ENCODE measurements at regions not wholly inside any gene's neighbourhood (a gene's known extent, or its start where the extent isn't known, plus 50 kb on each side); places are given as distances from the start of the nearest gene placed in this dataset.

GRCh38 chr3:189563853-189564563 is 67.2 kb upstream of the TP63 start:
- DNase-seq = no peak

DNA sequence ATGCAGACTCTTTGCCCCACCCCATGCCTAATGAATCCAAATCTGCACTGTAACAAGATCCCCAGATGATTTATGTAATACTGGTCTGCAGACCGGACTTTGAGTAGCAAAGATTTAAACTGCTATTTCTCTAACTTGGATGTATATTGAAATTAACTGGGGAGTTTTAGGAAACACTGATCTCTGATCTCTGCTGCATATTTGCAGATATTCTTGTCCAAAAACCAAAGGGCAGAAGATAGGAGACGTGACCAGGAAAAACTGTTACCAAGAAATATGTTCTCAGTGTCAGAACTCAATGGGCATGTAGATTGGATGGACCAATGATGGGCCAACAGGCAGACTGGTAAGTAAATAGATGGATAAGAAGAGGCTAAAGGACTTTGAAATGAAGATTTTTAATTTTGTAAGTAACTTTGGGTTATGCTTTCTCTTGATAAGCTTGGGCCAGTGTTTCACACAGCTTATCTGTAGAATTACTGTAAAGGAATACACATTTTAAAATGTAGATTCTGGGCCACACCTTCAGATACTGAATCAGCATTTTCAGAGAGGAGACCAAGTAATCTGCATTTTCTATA is 64.5 kb upstream of the TP63 start:
- no peak for DNase-seq

DNA sequence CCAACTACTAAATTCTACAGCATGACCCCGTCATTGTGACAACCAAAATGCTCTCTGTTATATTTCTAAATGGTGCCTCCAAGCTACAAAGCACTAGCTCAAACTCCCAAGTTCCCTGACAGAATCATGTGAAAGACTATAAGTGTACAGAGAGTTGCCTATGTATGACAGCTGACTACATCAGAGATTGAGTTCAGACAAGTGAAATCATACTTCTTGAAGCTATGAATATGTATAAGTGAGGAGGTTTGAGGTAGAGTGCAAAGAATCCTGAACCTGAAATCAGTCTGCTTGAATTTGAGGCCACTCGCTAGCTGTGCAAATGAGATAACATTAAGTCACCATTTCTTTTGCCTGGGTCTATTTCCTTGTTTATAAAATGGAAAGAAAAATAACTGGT is 63.9 kb upstream of the TP63 start:
- no peak for DNase-seq

DNA sequence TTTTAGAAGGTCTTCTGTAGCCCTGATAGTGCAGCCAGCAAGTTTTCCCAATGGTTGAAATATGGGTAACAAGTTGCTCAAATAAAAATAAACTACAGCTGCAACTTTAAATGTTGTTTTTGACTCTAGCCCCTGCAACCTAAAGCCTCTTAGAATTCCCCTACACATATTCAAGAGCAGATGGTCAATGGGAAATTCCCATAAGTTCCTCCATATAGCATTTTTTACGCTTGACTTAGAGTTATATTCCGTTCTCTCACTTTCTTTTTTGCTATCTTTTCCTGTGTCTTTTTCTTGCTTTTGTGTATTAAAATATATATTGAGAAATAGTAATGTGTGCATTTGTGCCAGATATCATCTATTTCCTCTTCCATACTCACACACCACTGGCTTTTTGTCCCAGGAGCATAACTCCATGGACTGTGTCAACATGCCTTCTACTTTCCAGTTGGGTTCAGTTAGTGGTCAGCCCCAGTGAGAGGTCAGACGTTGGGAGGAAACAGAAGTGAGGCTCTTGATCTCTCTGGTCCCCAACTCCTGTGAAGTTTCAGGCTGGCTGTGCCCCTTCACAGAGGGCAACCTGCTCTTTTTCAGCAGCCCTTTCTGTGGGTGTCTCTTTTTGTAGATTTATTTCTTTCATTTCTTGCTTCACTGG is 63.3 kb upstream of the TP63 start:
- DNase-seq = no peak

DNA sequence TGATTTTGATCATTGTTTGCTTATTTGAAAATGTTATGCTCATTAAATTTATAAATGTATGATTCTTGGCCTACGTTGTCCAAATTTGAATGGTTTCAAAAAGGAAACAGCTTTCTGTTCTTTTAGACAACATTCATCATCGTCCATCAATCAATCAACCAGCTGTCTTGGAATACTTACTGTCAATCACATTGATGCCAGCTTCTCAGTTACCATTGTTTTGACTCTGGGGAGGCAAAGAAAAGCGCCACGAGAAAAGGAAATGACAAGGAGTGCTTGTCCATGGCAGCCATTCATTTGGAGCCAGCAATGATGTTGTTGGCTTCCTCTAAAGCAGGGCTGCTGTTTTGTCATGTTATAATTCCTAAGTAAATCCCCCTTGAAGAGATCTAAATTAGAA is 62.2 kb upstream of the TP63 start:
- DNase-seq = no peak

- DNase-seq = no peak
Measured at GRCh38 chr3:189569473-189569872, 61.7 kb upstream of the TP63 start.

DNA sequence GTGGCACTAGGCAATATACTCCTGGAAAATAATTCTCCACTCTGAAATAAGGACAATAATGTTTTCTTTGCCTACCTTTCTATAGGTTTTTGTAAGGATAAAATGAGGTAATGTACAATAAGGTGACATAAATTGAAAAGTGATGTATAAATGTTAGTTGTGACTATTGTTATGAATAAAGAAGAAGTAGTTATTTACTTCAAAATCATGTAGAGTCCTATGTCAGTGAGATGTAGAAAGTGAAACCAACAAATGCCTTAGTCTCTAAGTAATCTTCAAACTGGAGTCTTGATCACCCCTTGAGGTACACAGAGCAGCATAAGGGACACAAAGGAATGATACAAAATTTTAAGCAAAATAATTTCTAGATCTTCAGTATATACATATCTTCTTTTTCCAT is 60.3 kb upstream of the TP63 start:
- no peak for DNase-seq

GRCh38 chr3:189572249-189572648 is 58.9 kb upstream of the TP63 start:
- no peak for DNase-seq

DNA sequence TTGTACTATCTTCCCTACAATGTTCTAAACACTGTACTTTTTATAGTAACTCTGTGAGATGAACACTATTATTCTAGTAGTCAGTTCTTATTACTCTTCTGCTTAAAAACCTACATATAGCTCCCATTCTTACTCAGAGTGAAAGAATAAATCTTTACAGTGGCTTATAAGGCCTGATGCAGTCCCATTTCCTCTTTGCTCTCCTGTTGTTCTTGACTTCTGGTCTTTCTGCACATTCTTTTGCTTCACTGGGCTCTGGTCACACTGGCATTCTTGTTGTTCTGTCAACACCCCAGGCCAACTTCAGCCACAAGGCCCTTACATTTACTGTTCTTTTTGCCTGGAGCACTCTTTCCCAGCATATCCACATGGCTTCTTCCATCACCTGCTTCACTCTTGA is 58.2 kb upstream of the TP63 start:
- DNase-seq = no peak

- no peak for DNase-seq
Measured at GRCh38 chr3:189576486-189576885, 54.7 kb upstream of the TP63 start.

- no peak for DNase-seq
Measured at GRCh38 chr3:189577050-189577951, 53.9 kb upstream of the TP63 start.

- no peak for DNase-seq
Measured at GRCh38 chr3:189580190-189580589, 51.0 kb upstream of the TP63 start.

Data from NCI-H1417 treated with DMSO at 0.1 percent for 48 hours (cell line).